DMS79 treated with DMSO at 0.1 percent for 48 hours (cell line): ENCODE measurements at regions not wholly inside any gene's neighbourhood (a gene's known extent, or its start where the extent isn't known, plus 50 kb on each side); places are given as distances from the start of the nearest gene placed in this dataset.
"Not testable (repeated sequence)": the region's sequence is repeated elsewhere in the genome, so short reads cannot be mapped to it uniquely, and the experiment has no call there.

ENCODE experiments used
- DNase-seq: peaks from one replicate; lab custom pipeline; 2025; lab: John Stamatoyannopoulos, UW

- no peak for DNase-seq
These were observed 409.6 kb upstream of the MAF start for GRCh38 chr16:80009971-80010659.

- no peak for DNase-seq
These were observed 408.3 kb upstream of the MAF start for GRCh38 chr16:80008857-80009256.

GRCh38 chr16:80007231-80007630, 406.7 kb upstream of the MAF start:
- no peak for DNase-seq

GRCh38 chr16:80006241-80007215, 406.0 kb upstream of the MAF start:
- DNase-seq = no peak

- DNase-seq = no peak
These were observed 403.6 kb upstream of the MAF start for GRCh38 chr16:80004113-80004512.

- DNase-seq = no peak
These were observed 401.7 kb upstream of the MAF start for GRCh38 chr16:80002261-80002660.

GRCh38 chr16:79998143-79998542, 397.6 kb upstream of the MAF start:
- no peak for DNase-seq

GRCh38 chr16:79997257-79997656, 396.7 kb upstream of the MAF start:
- no peak for DNase-seq

- no peak for DNase-seq
These were observed 395.8 kb upstream of the MAF start for GRCh38 chr16:79996321-79996720.

- no peak for DNase-seq
These were observed 394.8 kb upstream of the MAF start for GRCh38 chr16:79995315-79995714.

- no peak for DNase-seq
These were observed 393.9 kb upstream of the MAF start for GRCh38 chr16:79994418-79994817.

- DNase-seq = no peak
These were observed 393.2 kb upstream of the MAF start for GRCh38 chr16:79993629-79994209.

- DNase-seq = no peak
These were observed 391.4 kb upstream of the MAF start for GRCh38 chr16:79991969-79992368.

- DNase-seq = no peak
These were observed 388.2 kb upstream of the MAF start for GRCh38 chr16:79988721-79989220.

- no peak for DNase-seq
These were observed 387.6 kb upstream of the MAF start for GRCh38 chr16:79988089-79988488.

GRCh38 chr16:79986352-79986751, 385.8 kb upstream of the MAF start:
- no peak for DNase-seq

GRCh38 chr16:79985606-79986005, 385.1 kb upstream of the MAF start:
- no peak for DNase-seq

- not testable (repeated sequence) for DNase-seq
These were observed 383.6 kb upstream of the MAF start for GRCh38 chr16:79984149-79984548.

GRCh38 chr16:79982862-79983261, 382.3 kb upstream of the MAF start:
- DNase-seq = no peak

GRCh38 chr16:79982361-79982760, 381.8 kb upstream of the MAF start:
- no peak for DNase-seq

- DNase-seq = no peak
These were observed 381.3 kb upstream of the MAF start for GRCh38 chr16:79981814-79982213.

GRCh38 chr16:79980650-79981521, 380.3 kb upstream of the MAF start:
- DNase-seq = no peak
